A549 (cell line): ENCODE measurements at regions not wholly inside any gene's neighbourhood (a gene's known extent, or its start where the extent isn't known, plus 50 kb on each side); places are given as distances from the start of the nearest gene placed in this dataset.
A peak's percentile ranks its signal among the peaks of the same experiment; 100 is the strongest.

Source experiments
- ATAC-seq, 2 experiments: fragments of 200-7000 bp in 1 of 2; fragments of >200 bp in 1 of 2; cut with Nextera tagmentation in 1 of 2; cut with Tn5 transposase in 1 of 2; 3 replicates each; pipeline versions ENCODE4 v1.8.0 to v1.9.1; 2018 to 2020; ENCODE audit warnings: mild to moderate bottlenecking in 1 of 2, moderate library complexity in 1 of 2
- CTCF ChIA-PET: fragments of 300-600 bp; sonication (Branson Sonifier 250); formaldehyde crosslinking; extraction: SDS; loops from one replicate; lab custom pipeline; 2021; ENCODE audit warnings: antibody characterized with exemption, inconsistent platforms; lab: Yijun Ruan, JAX
- POLR2A ChIA-PET: fragments of 350-600 bp; formaldehyde crosslinking; extraction: SDS; loops from one replicate; lab custom pipeline; 2021; ENCODE audit warnings: antibody characterized with exemption, inconsistent platforms; lab: Yijun Ruan, JAX
- DNase-seq, 2 experiments: peaks; one replicate each; pipeline versions ENCODE4 v3.0.0 to v3.0.0-alpha.2; 2011 to 2016; ENCODE audit warnings: low read depth in 1 of 2, low spot score in 1 of 2
- FAIRE-seq: peaks from 2 replicates; lab custom pipeline; 2011; peaks lifted over from hg19 to GRCh38; lab: Jason Lieb, UNC
- H3K27ac ChIP-seq, 2 experiments: fragments of >200 bp; sonication (Bioruptor Twin); formaldehyde crosslinking; 3 replicates each; pipeline ENCODE4 v1.5.1; 2016 to 2017
- H3K4me1 ChIP-seq: fragments of >200 bp; sonication (Bioruptor Twin); formaldehyde crosslinking; 3 replicates; pipeline ENCODE4 v1.6.1; 2016
- H3K4me2 ChIP-seq: fragments of >200 bp; sonication (Bioruptor Twin); formaldehyde crosslinking; 3 replicates; pipeline ENCODE4 v1.6.1; 2016
- H3K4me3 ChIP-seq: fragments of >200 bp; sonication (Bioruptor Twin); formaldehyde crosslinking; 3 replicates; pipeline ENCODE4 v1.5.1; 2016
- H3K9me3 ChIP-seq: fragments of >200 bp; sonication (Bioruptor Twin); formaldehyde crosslinking; 3 replicates; pipeline ENCODE4 v1.6.1; 2016
- BHLHE40 ChIP-seq: IDR thresholded peaks from 2 replicates; pipeline ENCODE4 v1.6.1; 2012; ENCODE audit warnings: low read depth, low read length, inconsistent platforms
- CBX2 ChIP-seq: fragments of 200-600 bp; sonication (generic); IDR thresholded peaks from 2 replicates; pipeline ENCODE4 v1.6.1; 2016; ENCODE audit warnings: low read depth, mild to moderate bottlenecking, borderline replicate concordance
- CEBPB ChIP-seq, 2 experiments: fragments of >200 bp in 1 of 2; sonication (Bioruptor Twin) in 1 of 2; formaldehyde crosslinking in 1 of 2; IDR thresholded peaks; 2 replicates each; pipeline ENCODE4 v1.6.1; 2012 to 2016
- CHD2 ChIP-seq: fragments of 150-350 bp; IDR thresholded peaks from 2 replicates; pipeline ENCODE4 v1.6.1; 2014; ENCODE audit warnings: low read length; ENCODE audit not compliant: partially characterized antibody
- CHD4 ChIP-seq: fragments of 200-600 bp; sonication (generic); IDR thresholded peaks from 2 replicates; pipeline ENCODE4 v1.6.1; 2016; ENCODE audit warnings: antibody characterized with exemption, mild to moderate bottlenecking, borderline replicate concordance
- EP300 ChIP-seq, 2 experiments: fragments of >200 bp; sonication (Bioruptor Twin); formaldehyde crosslinking; IDR thresholded peaks; 2 replicates in 1 of 2; 3 replicates in 1 of 2; pipeline ENCODE4 v1.6.1; 2016 to 2017
- FOSB ChIP-seq: fragments of 250-450 bp; sonication (Bioruptor Pico); IDR thresholded peaks from 2 replicates; pipeline ENCODE4 v1.5.0; 2020; ENCODE audit warnings: mild to moderate bottlenecking, moderate library complexity
- GATA3 ChIP-seq: IDR thresholded peaks from 2 replicates; pipeline ENCODE4 v1.6.1; 2012; ENCODE audit warnings: borderline replicate concordance
- HOXB13 ChIP-seq: fragments of 250-450 bp; sonication (Bioruptor Pico); IDR thresholded peaks from 2 replicates; pipeline ENCODE4 v1.5.0; 2020; ENCODE audit warnings: low read depth, mild to moderate bottlenecking, moderate library complexity
- JUNB ChIP-seq: fragments of >200 bp; sonication (Bioruptor Twin); formaldehyde crosslinking; IDR thresholded peaks from 2 replicates; pipeline ENCODE4 v1.6.1; 2016
- KDM1A ChIP-seq: fragments of 200-600 bp; sonication (generic); IDR thresholded peaks from 2 replicates; pipeline ENCODE4 v1.6.1; 2016; ENCODE audit warnings: low read depth, mild to moderate bottlenecking
- MAFK ChIP-seq: fragments of 450-650 bp; IDR thresholded peaks from 2 replicates; pipeline ENCODE4 v1.6.1; 2014; ENCODE audit not compliant: partially characterized antibody
- MYC ChIP-seq: IDR thresholded peaks from 2 replicates; pipeline ENCODE4 v1.6.1; 2012; ENCODE audit warnings: mild to moderate bottlenecking, inconsistent platforms, low read length, improper control_type of control experiment, borderline replicate concordance
- NFE2L2 ChIP-seq: fragments of 150-350 bp; conservative IDR thresholded peaks from 2 replicates; pipeline ENCODE4 v1.6.1; 2014; ENCODE audit warnings: low read length
- RFX5 ChIP-seq: fragments of 450-650 bp; IDR thresholded peaks from 2 replicates; pipeline ENCODE4 v1.7.1; 2014; ENCODE audit warnings: antibody characterized with exemption, mild to moderate bottlenecking, moderate library complexity
- RNF2 ChIP-seq: fragments of 200-600 bp; sonication (generic); IDR thresholded peaks from 2 replicates; pipeline ENCODE4 v1.6.1; 2016; ENCODE audit warnings: low read depth, mild to moderate bottlenecking, antibody characterized with exemption, moderate library complexity, borderline replicate concordance
- SMC3 ChIP-seq: fragments of >200 bp; sonication (Bioruptor Twin); formaldehyde crosslinking; IDR thresholded peaks from 3 replicates; pipeline ENCODE4 v1.6.1; 2018; ENCODE audit warnings: inconsistent platforms
- TP53 ChIP-seq: fragments of 250-450 bp; sonication (Bioruptor Pico); IDR thresholded peaks from 2 replicates; pipeline ENCODE4 v1.5.0; 2021; ENCODE audit warnings: mild to moderate bottlenecking, moderate library complexity
- ZFP36 ChIP-seq: fragments of 450-650 bp; IDR thresholded peaks from 2 replicates; pipeline ENCODE4 v1.6.1; 2014; ENCODE audit warnings: borderline replicate concordance; ENCODE audit not compliant: partially characterized antibody
- WGBS: methylation state at CpG from one replicate; pipeline ENCODE4 v1.1.6; 2017; ENCODE audit errors: missing lambda C conversion rate; 5-methylcytosine and 5-hydroxymethylcytosine counted together
- TF ChIP-seq, protein P1 (sequence below): IDR thresholded peaks from 2 replicates; pipeline ENCODE4 v1.6.1; 2012
- TF ChIP-seq, protein P2 (sequence below): fragments of >200 bp; sonication (Bioruptor Twin); formaldehyde crosslinking; IDR thresholded peaks from 2 replicates; pipeline ENCODE4 v1.6.1; 2016
- TF ChIP-seq, protein P3 (sequence below): fragments of 450-650 bp; IDR thresholded peaks from 2 replicates; pipeline ENCODE4 v1.6.1; 2014; ENCODE audit warnings: antibody characterized with exemption
- TF ChIP-seq, protein P4 (sequence below): fragments of 250-450 bp; sonication (Bioruptor Pico); IDR thresholded peaks from 2 replicates; pipeline ENCODE4 v1.5.0; 2020; ENCODE audit warnings: low read depth, mild to moderate bottlenecking, moderate library complexity
- TF ChIP-seq, protein P5 (sequence below): fragments of 250-450 bp; sonication (Bioruptor Pico); IDR thresholded peaks from 2 replicates; pipeline ENCODE4 v1.5.0; 2021; ENCODE audit warnings: mild to moderate bottlenecking, moderate library complexity, borderline replicate concordance
- TF ChIP-seq, protein P6 (sequence below): IDR thresholded peaks from 2 replicates; pipeline ENCODE4 v1.6.1; 2012
- TF ChIP-seq, protein P7 (sequence below): fragments of >200 bp; sonication (Bioruptor Twin); formaldehyde crosslinking; IDR thresholded peaks from 3 replicates; pipeline ENCODE4 v1.6.1; 2016

DNA sequence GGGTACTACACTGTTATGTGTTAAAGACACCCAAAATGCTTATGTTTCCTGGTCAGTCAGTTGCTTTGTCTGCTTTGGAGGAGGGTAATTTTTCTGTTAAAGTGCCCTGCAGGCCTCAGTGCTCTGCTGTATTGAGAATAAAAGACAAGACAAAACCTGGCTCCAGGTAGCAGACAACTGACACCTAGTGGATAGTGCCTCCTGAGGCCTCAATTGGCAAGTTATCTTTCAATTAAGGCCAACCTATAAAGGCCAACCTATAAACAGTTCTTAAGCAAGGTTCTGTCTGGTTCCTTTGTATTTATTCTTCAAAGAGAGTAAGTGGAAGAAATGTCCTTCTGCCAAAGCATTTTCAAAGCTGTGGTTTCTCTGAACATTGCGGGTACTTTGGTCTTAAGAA lies 773.8 kb downstream of the MECOM start:
- ATAC-seq = no peak
- ChIA-PET POLR2A (no interaction called here), CTCF (no interaction called here)
- Histone ChIP-seq H3K4me1 (no peaks in the 10 kb centered on the region), H3K9me3 (no peaks in the 10 kb centered on the region)
- no peak for DNase-seq
- 90% methylated on average over 1 of the region's 1 CpG for WGBS
- no peak for FAIRE-seq
- no peak for TF ChIP-seq CBX2
- TF ChIP-seq, protein P1, sequence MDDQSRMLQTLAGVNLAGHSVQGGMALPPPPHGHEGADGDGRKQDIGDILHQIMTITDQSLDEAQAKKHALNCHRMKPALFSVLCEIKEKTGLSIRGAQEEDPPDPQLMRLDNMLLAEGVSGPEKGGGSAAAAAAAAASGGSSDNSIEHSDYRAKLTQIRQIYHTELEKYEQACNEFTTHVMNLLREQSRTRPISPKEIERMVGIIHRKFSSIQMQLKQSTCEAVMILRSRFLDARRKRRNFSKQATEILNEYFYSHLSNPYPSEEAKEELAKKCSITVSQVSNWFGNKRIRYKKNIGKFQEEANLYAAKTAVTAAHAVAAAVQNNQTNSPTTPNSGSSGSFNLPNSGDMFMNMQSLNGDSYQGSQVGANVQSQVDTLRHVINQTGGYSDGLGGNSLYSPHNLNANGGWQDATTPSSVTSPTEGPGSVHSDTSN = no peak
- no peak for TF ChIP-seq KDM1A
- no peak for TF ChIP-seq ZFP36
- TF ChIP-seq HOXB13 = no peak
- no peak for TF ChIP-seq JUNB
- TF ChIP-seq FOSB (CRISPR knock-in tag) = no peak
- no peak for TF ChIP-seq MYC
- TF ChIP-seq CHD2 = no peak
- TF ChIP-seq CHD4 = no peak
- TF ChIP-seq TP53 = no peak
- TF ChIP-seq RFX5 = no peak
- no peak for TF ChIP-seq RNF2
- TF ChIP-seq, all 56 proteins: peak for 0
- H3K4me3 ChIP-seq = no peak overlapping the region
- H3K27ac ChIP-seq = no peak overlapping the region
- no peak overlapping the region for H3K4me2 ChIP-seq

DNA sequence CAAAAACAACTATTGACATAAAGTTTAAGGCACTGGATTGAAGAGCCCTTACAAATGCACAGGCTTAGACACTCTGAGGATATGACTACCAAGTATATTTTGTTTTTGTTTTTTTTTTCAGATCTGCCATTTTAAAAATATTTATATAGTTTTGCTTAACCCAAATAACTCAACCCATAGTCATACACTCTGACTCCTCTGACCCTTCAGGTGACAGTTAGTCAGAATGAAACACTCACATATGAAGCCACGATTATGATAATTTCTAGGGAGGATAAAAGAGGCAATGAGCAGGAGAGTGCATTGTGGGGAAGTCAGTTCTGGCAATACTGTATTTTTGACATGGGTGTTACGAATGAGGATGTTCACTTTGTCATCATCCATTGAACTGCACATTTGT lies 774.7 kb downstream of the MECOM start:
- 0 out of 3 replicates have a peak, but pooled peaks cover 3% of the 10 kb centered on the region for H3K4me1 ChIP-seq
- H3K4me3 ChIP-seq = no peak overlapping the region
- ATAC-seq (no peak), DNase-seq (no peak), FAIRE-seq (no peak)
- H3K27ac ChIP-seq = no peak overlapping the region
- no peaks in the 10 kb centered on the region for H3K9me3 ChIP-seq
- no peak overlapping the region for H3K4me2 ChIP-seq
- CTCF ChIA-PET = interaction anchor here (0.7 kb wide), 1 partner anchor 28 kb away, joined by 3 read pairs; no protein-coding TSS in a partner anchor
- 55% methylated on average over 2 of the region's 2 CpGs for WGBS
- POLR2A ChIA-PET = no interaction called here
- no peak for TF ChIP-seq EP300 (IDR thresholded peaks at IDR 0.05)
- TF ChIP-seq, protein P2, sequence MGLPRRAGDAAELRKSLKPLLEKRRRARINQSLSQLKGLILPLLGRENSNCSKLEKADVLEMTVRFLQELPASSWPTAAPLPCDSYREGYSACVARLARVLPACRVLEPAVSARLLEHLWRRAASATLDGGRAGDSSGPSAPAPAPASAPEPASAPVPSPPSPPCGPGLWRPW = no peak
- TF ChIP-seq MAFK = no peak
- no peak for TF ChIP-seq HOXB13
- TF ChIP-seq, protein P3, sequence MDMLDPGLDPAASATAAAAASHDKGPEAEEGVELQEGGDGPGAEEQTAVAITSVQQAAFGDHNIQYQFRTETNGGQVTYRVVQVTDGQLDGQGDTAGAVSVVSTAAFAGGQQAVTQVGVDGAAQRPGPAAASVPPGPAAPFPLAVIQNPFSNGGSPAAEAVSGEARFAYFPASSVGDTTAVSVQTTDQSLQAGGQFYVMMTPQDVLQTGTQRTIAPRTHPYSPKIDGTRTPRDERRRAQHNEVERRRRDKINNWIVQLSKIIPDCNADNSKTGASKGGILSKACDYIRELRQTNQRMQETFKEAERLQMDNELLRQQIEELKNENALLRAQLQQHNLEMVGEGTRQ = no peak

DNA sequence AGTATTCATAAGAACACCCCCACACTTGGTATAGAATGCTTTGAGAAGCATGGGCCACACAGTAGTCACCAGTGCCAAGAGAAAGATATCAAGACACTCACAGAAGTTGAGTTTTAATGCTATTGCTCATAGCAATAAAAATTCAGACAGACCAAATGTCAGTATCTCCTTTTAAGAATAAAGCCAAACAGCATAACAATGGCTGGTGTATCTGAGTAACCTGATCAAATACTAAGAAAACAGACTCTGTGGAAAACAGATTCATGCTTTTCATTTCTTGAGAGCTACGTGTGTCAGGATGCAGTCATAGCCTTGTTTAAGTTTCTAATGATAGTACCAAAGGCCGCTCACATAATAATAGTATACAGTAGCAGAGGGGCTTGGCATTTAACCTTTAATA lies 778.5 kb downstream of the MECOM start:
- WGBS = 4% methylated on average over 2 of the region's 2 CpGs
- peak in 1 of 2 experiments; percentile 29 for DNase-seq
- H3K9me3 ChIP-seq = no peaks in the 10 kb centered on the region
- peak in 1 of 2 experiments; percentile 75; a peak in 3 of 6 replicates for ATAC-seq
- H3K4me3 ChIP-seq = no peak overlapping the region
- FAIRE-seq = no peak
- ChIA-PET CTCF (no interaction called here), POLR2A (no interaction called here)
- peak overlapping the region; percentile 30; the same call in 1 of the 3 replicates for H3K4me2 ChIP-seq
- peak overlapping the region in 1 of 2 experiments; percentile 42; a peak in 1 of 6 replicates for H3K27ac ChIP-seq
- H3K4me1 ChIP-seq = 0 out of 3 replicates have a peak, but pooled peaks cover 3% of the 10 kb centered on the region
- TF ChIP-seq, protein P4, sequence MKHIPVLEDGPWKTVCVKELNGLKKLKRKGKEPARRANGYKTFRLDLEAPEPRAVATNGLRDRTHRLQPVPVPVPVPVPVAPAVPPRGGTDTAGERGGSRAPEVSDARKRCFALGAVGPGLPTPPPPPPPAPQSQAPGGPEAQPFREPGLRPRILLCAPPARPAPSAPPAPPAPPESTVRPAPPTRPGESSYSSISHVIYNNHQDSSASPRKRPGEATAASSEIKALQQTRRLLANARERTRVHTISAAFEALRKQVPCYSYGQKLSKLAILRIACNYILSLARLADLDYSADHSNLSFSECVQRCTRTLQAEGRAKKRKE (CRISPR knock-in tag) = no peak
- TF ChIP-seq NFE2L2 = no peak
- no peak for TF ChIP-seq JUNB
- TF ChIP-seq CEBPB (IDR thresholded peaks at IDR 0.05) = no peak
- TF ChIP-seq SMC3 = no peak
- no peak for TF ChIP-seq GATA3
- TF ChIP-seq, protein P5, sequence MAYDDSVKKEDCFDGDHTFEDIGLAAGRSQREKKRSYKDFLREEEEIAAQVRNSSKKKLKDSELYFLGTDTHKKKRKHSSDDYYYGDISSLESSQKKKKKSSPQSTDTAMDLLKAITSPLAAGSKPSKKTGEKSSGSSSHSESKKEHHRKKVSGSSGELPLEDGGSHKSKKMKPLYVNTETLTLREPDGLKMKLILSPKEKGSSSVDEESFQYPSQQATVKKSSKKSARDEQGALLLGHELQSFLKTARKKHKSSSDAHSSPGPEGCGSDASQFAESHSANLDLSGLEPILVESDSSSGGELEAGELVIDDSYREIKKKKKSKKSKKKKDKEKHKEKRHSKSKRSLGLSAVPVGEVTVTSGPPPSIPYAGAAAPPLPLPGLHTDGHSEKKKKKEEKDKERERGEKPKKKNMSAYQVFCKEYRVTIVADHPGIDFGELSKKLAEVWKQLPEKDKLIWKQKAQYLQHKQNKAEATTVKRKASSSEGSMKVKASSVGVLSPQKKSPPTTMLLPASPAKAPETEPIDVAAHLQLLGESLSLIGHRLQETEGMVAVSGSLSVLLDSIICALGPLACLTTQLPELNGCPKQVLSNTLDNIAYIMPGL = no peak
- TF ChIP-seq, protein P6, sequence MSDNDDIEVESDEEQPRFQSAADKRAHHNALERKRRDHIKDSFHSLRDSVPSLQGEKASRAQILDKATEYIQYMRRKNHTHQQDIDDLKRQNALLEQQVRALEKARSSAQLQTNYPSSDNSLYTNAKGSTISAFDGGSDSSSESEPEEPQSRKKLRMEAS = no peak
- TF ChIP-seq BHLHE40 = no peak
- no peak for TF ChIP-seq HOXB13
- TF ChIP-seq CHD2 = no peak
- TF ChIP-seq, protein P7, sequence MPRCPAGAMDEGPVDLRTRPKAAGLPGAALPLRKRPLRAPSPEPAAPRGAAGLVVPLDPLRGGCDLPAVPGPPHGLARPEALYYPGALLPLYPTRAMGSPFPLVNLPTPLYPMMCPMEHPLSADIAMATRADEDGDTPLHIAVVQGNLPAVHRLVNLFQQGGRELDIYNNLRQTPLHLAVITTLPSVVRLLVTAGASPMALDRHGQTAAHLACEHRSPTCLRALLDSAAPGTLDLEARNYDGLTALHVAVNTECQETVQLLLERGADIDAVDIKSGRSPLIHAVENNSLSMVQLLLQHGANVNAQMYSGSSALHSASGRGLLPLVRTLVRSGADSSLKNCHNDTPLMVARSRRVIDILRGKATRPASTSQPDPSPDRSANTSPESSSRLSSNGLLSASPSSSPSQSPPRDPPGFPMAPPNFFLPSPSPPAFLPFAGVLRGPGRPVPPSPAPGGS = no peak
